D721Med (cell line): ENCODE measurements at regions not wholly inside any gene's neighbourhood (a gene's known extent, or its start where the extent isn't known, plus 50 kb on each side); places are given as distances from the start of the nearest gene placed in this dataset.

ENCODE experiments used
- DNase-seq: peaks from one replicate; pipeline ENCODE4 v3.0.0; 2011; ENCODE audit warnings: low spot score; ENCODE audit not compliant: insufficient read length
- FAIRE-seq: peaks from 2 replicates; lab custom pipeline; 2011; peaks lifted over from hg19 to GRCh38; lab: Jason Lieb, UNC
- TF ChIP-seq, protein P1 (sequence below): IDR thresholded peaks from 2 replicates; pipeline ENCODE4 v1.5.1; 2012; ENCODE audit warnings: mild to moderate bottlenecking, control low read depth; ENCODE audit not compliant: insufficient read depth; ENCODE audit errors: missing control alignments

DNA sequence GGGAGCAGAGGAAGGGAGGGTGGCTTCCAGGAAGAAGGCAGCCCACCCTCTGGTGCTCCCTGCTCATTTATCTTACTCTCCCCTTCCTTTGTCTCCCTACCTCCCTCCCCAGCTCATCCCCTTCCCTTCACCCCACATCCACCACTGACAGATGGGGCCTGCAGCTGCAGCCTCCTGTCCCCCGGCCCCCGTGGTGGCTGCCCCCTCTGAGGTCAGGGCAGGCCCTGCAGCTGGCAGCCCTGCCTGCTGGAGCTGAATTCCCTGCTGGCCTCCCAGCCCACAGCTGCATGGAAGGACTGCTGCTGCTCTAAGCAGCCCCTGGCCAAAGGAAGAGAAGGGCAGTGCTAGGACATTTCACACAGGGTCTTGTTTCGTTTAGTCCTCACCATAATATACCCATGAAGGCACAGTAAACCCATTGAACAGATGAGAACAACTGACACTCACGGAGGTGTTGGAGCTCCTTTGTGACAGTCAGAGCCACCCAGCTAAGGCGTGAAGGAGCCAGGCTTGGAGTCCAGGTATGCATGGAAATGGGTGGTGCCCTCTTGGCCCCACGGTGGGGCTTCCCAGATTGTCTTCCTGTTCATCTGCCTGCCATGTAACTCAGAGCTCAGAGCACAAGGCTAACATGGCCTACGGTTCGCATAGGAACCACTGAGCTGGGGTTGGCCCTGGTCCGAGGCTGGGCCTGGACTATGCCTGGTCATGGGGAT, 121.7 kb upstream of the PRR20G start:
- FAIRE-seq (no peak), DNase-seq (no peak)
- TF ChIP-seq, protein P1, sequence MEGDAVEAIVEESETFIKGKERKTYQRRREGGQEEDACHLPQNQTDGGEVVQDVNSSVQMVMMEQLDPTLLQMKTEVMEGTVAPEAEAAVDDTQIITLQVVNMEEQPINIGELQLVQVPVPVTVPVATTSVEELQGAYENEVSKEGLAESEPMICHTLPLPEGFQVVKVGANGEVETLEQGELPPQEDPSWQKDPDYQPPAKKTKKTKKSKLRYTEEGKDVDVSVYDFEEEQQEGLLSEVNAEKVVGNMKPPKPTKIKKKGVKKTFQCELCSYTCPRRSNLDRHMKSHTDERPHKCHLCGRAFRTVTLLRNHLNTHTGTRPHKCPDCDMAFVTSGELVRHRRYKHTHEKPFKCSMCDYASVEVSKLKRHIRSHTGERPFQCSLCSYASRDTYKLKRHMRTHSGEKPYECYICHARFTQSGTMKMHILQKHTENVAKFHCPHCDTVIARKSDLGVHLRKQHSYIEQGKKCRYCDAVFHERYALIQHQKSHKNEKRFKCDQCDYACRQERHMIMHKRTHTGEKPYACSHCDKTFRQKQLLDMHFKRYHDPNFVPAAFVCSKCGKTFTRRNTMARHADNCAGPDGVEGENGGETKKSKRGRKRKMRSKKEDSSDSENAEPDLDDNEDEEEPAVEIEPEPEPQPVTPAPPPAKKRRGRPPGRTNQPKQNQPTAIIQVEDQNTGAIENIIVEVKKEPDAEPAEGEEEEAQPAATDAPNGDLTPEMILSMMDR = no peak

DNA sequence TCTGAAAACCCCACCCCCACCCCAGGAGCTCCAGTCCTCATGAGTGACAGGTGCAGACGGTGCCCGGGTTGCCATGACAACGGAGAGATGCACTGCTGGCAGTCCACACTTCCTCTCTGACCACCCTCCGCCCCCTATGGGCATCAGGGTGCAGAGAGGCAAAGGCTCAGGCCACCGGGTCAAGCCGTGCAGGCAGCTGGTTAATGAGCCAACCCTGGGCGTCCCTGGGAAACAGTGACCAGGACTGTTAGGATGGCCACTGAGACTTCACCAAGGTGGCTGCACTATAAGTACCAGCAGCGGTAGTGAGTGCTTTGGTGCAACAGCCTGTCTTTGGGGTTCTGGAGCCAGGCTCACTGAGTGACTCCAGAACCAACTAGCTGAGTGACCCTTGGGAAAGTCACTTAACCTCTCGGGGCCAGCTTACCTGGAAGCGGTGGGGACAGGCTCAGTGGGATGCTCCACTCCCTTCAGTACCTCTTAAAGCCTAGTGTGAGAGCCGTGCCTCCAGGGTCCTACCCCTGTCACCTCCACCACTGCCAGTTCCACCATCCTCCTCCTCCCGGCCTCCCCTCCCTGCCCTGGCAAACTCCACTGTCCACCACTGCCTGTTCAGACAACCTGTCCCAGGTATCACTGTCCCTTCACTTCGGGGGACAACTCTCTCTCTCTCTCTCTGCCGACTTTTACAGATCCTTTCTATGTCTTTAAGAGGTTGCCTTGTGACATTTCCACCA, 121.0 kb upstream of the PRR20G start:
- TF ChIP-seq, protein P1 = no peak
- DNase-seq (no peak), FAIRE-seq (no peak)

DNA sequence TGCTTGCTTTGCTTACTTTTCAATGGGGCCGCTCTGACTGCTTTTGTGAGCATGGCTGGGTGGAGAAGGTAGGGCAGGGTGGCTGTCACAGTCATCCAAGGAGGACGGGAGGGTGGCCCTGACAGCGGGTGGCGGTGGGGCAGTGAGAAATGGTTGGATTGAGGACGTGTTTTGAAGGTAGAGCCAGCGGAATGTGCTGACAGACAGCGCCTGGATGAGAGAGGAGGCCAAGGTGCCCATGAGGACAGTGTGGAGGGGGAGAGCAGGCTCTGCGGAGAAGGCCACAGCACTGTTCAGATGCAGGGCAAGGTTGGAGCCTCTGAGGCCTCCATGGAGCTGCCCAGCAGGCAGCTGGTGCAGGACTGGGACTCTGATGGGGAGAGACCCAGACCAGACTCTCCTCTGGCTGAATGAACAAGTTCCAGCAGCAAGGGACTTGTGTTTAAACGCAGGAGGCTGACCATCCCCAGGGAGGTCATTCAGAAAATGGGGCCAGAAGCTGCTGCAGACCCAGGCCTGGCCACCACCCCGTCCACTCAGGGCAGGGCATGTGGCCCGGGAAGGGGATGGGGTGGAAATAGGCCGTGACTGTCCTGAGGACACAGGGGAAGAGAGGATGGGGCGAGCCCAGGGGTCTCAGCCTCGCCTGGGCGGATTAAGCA, 120.3 kb upstream of the PRR20G start:
- FAIRE-seq = no peak
- TF ChIP-seq, protein P1 = no peak
- no peak for DNase-seq

DNA sequence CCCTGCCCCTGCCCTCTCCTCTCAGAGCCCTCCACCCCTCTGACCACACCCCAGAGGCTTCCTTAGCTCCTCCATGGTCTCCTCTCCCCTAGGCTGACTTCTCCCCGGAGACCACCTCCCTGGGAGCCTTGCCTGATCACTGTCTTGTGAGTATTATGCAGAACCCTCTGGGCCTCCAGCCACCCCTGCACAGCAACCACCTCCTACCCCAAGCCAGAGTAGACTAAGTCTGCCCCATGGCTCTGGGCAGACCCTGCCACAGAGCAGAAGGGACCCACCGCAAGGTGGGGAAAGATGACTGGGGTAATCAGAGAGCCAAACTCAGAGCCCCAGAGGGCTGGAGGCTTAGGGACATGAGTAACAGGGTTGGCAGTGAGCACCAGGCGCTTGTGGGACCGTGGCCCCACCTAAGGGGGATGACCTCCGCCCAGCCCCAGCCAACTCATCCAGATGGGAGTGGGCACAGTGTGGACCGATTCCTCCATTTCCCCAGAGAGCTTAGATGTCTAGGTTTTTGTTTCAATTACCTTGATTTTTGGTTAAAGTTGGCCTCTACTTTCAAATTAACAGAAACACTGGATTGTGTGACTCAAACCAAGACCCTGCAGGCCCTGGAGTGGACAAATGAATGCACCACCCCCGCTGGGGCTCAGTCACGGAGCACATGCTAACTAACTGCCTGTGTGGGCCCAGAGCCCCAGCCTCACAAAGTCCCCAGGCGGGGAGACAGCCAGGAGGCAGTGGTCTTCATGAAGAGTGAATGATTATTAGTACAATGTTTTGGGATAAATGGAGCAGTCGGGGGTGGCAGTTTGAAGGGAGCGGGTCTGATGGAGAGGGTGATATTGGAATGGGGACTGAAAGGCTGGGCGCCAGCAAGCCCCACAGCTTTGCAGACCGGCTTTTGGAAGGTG, 119.4 kb upstream of the PRR20G start:
- no peak for FAIRE-seq
- TF ChIP-seq, protein P1 = no peak
- DNase-seq = no peak

DNA sequence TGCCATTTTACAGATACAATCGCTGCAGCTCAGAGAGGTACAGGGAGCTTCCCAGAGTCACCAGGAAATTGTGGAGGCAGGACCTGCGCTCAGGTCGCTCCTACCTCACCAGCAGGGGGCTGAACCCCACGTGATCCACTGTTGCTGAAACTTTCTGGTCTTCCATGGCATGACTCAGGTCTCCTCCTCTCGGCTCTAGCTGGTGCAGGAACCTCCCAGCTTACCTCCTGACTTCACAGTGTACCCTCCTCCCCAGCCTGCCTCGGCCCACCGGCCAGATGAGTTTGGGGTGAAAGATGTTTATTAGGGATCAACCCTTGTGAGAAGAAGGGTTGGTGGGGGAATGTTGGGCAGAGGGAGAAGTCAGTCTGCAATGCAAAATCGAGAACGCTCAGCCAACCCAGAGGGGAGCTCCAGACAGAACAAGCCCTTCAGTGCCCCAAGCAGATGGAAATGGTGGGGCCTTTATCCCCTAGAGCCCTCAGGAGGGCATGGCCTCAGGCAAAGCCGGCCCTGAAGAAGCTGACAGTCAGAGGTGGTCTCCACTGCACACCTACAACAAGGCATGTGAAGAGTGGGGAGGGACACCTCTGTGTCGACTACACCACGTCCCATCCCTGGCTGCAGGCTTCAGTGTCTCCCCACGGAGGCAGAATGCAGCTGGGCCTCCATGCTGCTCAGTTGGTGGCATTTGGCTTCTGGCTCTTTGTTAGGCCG, 118.6 kb upstream of the PRR20G start:
- TF ChIP-seq, protein P1 = no peak
- DNase-seq (no peak), FAIRE-seq (no peak)

DNA sequence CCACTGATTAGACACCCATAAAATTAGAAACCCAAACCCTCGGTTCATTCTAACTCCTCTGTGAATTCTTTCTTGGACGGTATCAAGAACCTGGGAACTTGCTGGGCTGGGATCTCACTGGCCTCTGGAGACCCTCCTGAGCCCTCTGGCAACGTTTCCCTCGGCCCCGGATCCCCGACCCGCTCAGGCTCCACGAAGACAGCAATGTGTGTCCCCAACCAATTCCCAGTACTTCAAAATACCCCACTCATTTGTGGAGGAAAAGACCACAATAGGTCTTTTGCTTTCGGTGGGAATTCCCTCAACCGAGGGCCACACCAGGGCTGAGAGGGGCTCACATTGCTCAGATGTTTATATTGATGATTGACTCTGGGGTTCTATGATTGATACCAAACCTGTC, 117.9 kb upstream of the PRR20G start:
- TF ChIP-seq, protein P1 = no peak
- no peak for DNase-seq
- FAIRE-seq = no peak
